Testis (tissue), 2 donors: ENCODE measurements at regions not wholly inside any gene's neighbourhood (a gene's known extent, or its start where the extent isn't known, plus 50 kb on each side); places are given as distances from the start of the nearest gene placed in this dataset.
A peak's percentile ranks its signal among the peaks of the same experiment; 100 is the strongest.

Experiments
- DNase-seq: peaks from one replicate; pipeline ENCODE4 v3.0.0-alpha.2; 2019
- H3K27ac ChIP-seq, 2 donors: fragments of 200-600 bp; sonication (generic); one replicate each; pipeline ENCODE4 v1.5.1; 2019
- H3K27me3 ChIP-seq: fragments of 200-600 bp; sonication (generic); one replicate; pipeline ENCODE4 v1.5.1; 2019
- H3K36me3 ChIP-seq: fragments of 200-600 bp; sonication (generic); one replicate; pipeline ENCODE4 v1.5.1; 2017; ENCODE audit warnings: low read depth; ENCODE audit errors: missing control alignments
- H3K4me1 ChIP-seq: fragments of 200-600 bp; sonication (generic); one replicate; pipeline ENCODE4 v1.5.1; 2019
- H3K4me3 ChIP-seq, 2 donors: fragments of 200-600 bp; sonication (generic); one replicate each; pipeline ENCODE4 v1.5.1; 2017 to 2019
- H3K9me3 ChIP-seq: fragments of 200-600 bp; sonication (generic); one replicate; pipeline ENCODE4 v1.5.1; 2017
- CTCF ChIP-seq, 3 experiments: fragments of 450-650 bp in 2 of 3; fragments of 200-600 bp in 1 of 3; sonication (generic) in 1 of 3; IDR thresholded peaks; one replicate each; pipeline ENCODE4 v1.5.1; 2016 to 2019; ENCODE audit warnings: antibody characterized with exemption in 3 of 3, mild to moderate bottlenecking in 2 of 3, moderate library complexity in 1 of 3
- POLR2A ChIP-seq: fragments of 450-650 bp; IDR thresholded peaks from one replicate; pipeline ENCODE4 v1.6.1; 2017; ENCODE audit warnings: antibody characterized with exemption, mild to moderate bottlenecking, moderate library complexity
- WGBS, 2 donors: methylation state at CpG; one replicate each; pipeline ENCODE4 v1.1.5; 2018; 5-methylcytosine and 5-hydroxymethylcytosine counted together
- intact Hi-C: fragments of 100-400 bp; cut with DNase I; formaldehyde crosslinking; loops from one replicate; pipeline ENCODE4 v1.15.1; 2023; ENCODE audit warnings: low total_unique reads

- no peak for DNase-seq
- intact Hi-C loops = no loop called here
Observed at GRCh38 chr3:139839014-139839413, 96.0 kb upstream of the CLSTN2 start.

GRCh38 chr3:139838269-139838957, 96.6 kb upstream of the CLSTN2 start:
- DNase-seq = no peak
- no peaks in the 10 kb centered on the region for H3K36me3 ChIP-seq
- no peak overlapping the region for H3K4me3 ChIP-seq
- 83% methylated on average over 3 of the region's 3 CpGs for WGBS, 2 donors
- no peak for TF ChIP-seq CTCF (IDR thresholded peaks at IDR 0.05)
- no peak for TF ChIP-seq POLR2A
- no peaks in the 10 kb centered on the region for H3K27me3 ChIP-seq
- H3K9me3 ChIP-seq = no peaks in the 10 kb centered on the region
- no peak overlapping the region for H3K27ac ChIP-seq
- H3K4me1 ChIP-seq = no peaks in the 10 kb centered on the region
- intact Hi-C loops = no loop called here

More at GRCh38 chr3:139839014-139839413, 96.0 kb upstream of the CLSTN2 start:
- Histone ChIP-seq H3K4me1 (no peaks in the 10 kb centered on the region), H3K4me3 (no peak overlapping the region), H3K27me3 (no peaks in the 10 kb centered on the region), H3K36me3 (no peaks in the 10 kb centered on the region), H3K27ac (no peak overlapping the region), H3K9me3 (no peaks in the 10 kb centered on the region)
- WGBS, 2 donors = 73 to 76% methylated on average over 1 of the region's 1 CpG
- TF ChIP-seq POLR2A (no peak), CTCF (IDR thresholded peaks at IDR 0.05) (no peak)

GRCh38 chr3:139836698-139837464, 98.1 kb upstream of the CLSTN2 start:
- H3K27ac ChIP-seq = no peak overlapping the region
- no peaks in the 10 kb centered on the region for H3K4me1 ChIP-seq
- no peaks in the 10 kb centered on the region for H3K36me3 ChIP-seq
- 79 to 86% methylated on average over 4 of the region's 4 CpGs for WGBS, 2 donors
- H3K4me3 ChIP-seq = no peak overlapping the region
- TF ChIP-seq CTCF (IDR thresholded peaks at IDR 0.05) (no peak), POLR2A (no peak)
- H3K27me3 ChIP-seq = no peaks in the 10 kb centered on the region
- intact Hi-C loops = no loop called here
- no peak for DNase-seq
- H3K9me3 ChIP-seq = no peaks in the 10 kb centered on the region

GRCh38 chr3:139835830-139836683, 98.9 kb upstream of the CLSTN2 start:
- DNase-seq = peak; percentile 18
- TF ChIP-seq CTCF (IDR thresholded peaks at IDR 0.05) (no peak), POLR2A (no peak)
- Histone ChIP-seq H3K9me3 (no peaks in the 10 kb centered on the region), H3K36me3 (no peaks in the 10 kb centered on the region), H3K4me3 (no peak overlapping the region), H3K27me3 (no peaks in the 10 kb centered on the region), H3K27ac (no peak overlapping the region), H3K4me1 (no peaks in the 10 kb centered on the region)
- intact Hi-C loops = no loop called here
- WGBS, 2 donors = 63 to 79% methylated on average over 7 of the region's 7 CpGs
